HG02840 (cell line): ENCODE measurements at regions not wholly inside any gene's neighbourhood (a gene's known extent, or its start where the extent isn't known, plus 50 kb on each side); places are given as distances from the start of the nearest gene placed in this dataset.

Source experiments
- ATAC-seq: cut with Tn5 transposase; IDR thresholded peaks from one replicate; pipeline ENCODE4 v1.9.1; 2021; ENCODE audit warnings: mild to moderate bottlenecking, moderate library complexity, moderate number of reproducible peaks; ENCODE audit not compliant: unreplicated experiment, low FRiP score

DNA sequence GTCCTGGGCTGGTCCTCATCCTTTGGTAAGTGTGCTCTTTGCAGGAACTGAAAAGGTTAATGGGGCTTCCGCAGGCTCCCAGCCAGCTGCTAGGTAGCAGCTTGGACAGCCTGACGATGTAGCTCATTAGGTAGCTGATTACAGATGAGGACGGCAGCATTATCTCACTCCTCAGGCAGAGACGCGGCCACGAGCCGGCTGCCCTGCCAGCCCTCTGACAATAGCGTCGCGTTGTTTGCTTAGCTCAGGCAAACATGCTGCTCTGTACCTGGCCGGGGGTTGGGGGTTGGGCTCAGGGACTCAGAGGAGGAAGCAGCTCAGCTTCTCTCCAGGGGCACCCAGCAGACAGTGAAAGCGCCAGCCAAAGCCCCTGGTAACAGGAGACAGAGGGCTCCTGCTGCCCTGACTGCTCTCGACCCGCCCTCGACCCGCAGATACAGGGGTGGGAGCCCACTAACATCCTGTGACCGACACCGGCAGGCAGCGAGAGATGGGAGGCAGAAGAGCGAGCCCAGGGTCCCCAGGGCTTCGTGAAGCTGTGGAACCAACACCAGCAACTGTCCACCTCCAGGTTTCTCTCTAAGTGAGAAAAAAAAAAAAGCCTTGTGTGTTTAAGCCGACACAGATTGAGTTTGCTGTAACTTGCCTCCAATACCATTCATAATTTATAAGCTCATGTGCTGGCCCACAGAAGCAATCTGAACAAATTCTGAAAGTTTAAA, 53.4 kb upstream of the DLK1 start:
- ATAC-seq, result no peak

DNA sequence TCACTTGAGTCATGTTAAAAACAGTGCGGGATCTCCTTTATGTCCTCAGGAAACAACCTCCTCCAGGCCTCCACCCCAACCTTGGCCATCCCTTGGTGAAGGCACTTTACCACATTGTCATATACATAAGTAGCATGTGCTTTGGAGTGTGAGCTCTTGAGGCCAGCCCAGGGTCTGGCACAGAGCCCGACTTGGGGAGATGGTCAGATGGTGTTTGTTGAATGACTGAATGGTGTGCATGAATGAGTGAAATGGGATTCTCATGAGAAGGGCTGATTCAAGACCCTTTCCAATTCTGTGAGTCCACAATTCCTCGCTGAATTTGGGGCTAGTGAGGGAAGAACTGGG, 52.9 kb upstream of the DLK1 start:
- no peak for ATAC-seq

- no peak for ATAC-seq
Measured at GRCh38 chr14:100674428-100674827, 52.3 kb upstream of the DLK1 start.

DNA sequence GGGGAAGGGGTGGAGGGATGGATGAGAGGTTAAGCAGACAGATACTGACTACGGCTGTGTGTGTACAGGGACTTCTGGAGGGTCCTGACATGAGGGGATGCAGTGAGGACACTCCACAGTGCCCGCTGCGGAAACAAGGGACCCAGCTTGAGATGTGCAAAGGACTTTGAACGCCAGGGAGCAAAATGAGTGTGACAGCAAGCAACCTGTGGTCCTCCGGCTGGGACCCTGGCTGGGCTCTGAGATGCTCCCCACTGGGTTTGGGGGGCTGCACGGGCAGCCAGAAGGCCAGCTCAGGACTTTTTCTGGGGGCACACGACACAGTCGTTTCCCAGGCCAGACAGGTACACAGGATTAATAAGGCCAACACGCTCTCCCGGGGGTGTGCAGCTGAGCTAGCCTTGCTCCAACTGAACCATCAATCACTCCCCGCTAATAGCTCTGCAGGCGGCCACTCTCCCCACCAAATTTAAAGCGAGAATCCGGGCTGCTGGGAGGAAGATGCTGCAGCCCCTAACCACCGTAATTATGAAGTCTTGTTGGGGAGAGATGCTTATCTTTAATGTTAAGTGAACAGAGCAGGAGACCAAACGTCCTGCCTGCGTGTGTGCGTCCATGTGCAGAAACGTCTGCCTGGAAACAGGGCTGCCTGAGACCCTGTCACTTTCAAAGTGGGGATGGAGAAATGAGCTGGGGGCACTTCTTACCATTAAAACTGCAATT, 51.6 kb upstream of the DLK1 start:
- ATAC-seq, result no peak

DNA sequence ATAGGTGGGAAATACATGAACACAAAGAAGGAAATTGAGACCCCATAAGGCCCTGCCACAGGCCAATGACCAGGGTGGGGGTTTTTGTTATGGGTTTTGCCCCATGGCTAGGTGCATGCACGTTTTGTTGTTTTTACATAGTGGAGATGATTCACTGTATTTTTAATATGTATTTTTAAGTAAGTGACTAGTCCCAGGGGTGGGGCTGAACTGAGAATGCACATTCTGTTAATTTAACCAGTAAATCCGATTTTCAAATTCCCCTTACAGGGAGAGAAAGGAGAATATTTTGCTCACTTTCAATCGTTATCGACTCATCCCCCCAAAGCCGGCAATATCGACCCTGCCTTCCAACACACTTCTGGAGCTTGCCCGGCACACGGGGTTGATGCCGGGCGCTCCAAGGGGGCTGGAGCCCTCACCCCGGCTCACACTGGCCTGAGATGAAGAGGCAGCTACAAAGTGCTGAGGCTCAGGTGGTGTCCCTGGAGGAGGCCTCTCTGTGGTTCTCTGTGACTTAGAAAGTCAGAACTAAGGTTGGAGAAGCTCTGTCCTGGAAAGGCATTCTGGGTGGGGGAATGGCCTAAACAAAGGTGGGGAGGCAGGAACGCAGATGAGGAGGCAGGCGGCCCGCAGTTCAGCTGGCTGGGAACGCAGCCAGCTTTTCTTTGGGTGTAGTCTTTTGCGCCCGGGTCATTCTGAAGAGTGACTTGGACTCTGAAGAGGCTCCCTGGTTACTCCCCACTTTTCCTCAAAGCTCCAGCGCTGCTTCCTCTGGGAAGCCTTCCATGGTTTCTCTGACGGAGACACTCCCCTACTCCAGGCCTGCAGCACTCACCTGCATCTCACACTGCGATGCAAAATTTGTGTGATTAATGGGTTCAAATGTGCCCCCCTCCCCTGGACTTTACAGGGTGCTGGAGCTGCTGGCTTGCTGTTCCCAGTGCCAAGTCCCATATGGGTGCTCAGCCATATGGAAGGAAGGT, 50.7 kb upstream of the DLK1 start:
- ATAC-seq, result no peak
